H9 (cell line): ENCODE measurements at regions not wholly inside any gene's neighbourhood (a gene's known extent, or its start where the extent isn't known, plus 50 kb on each side); places are given as distances from the start of the nearest gene placed in this dataset.

Source experiments
- DNase-seq: peaks from one replicate; pipeline ENCODE4 v3.0.0-alpha.2; 2017
- H2AFZ ChIP-seq: one replicate; pipeline ENCODE4 v1.6.1; 2013; ENCODE audit warnings: mild to moderate bottlenecking, low read length, control low read depth, moderate library complexity
- H2AK5ac ChIP-seq: 2 replicates; pipeline ENCODE4 v1.6.1; 2013; ENCODE audit warnings: low read length, control low read depth, mixed read lengths; ENCODE audit not compliant: insufficient read length
- H2BK120ac ChIP-seq: one replicate; pipeline ENCODE4 v1.6.1; 2013; ENCODE audit warnings: low read depth, mild to moderate bottlenecking, low read length, control low read depth, inconsistent platforms; ENCODE audit not compliant: poor library complexity, severe bottlenecking
- H2BK12ac ChIP-seq: 2 replicates; pipeline ENCODE4 v1.6.1; 2013; ENCODE audit warnings: low read length, control low read depth, mixed read lengths, low read depth; ENCODE audit not compliant: insufficient read length
- H2BK15ac ChIP-seq: 2 replicates; pipeline ENCODE4 v1.6.1; 2013; ENCODE audit warnings: low read depth, low read length, control low read depth
- H2BK20ac ChIP-seq: one replicate; pipeline ENCODE4 v1.6.1; 2013; ENCODE audit warnings: low read depth, mild to moderate bottlenecking, low read length, control low read depth, inconsistent platforms; ENCODE audit not compliant: poor library complexity, severe bottlenecking
- H2BK5ac ChIP-seq: 2 replicates; pipeline ENCODE4 v1.6.1; 2013; ENCODE audit warnings: low read length, control low read depth, mixed read lengths; ENCODE audit not compliant: insufficient read length
- H3K14ac ChIP-seq: 2 replicates; pipeline ENCODE4 v1.6.1; 2013; ENCODE audit warnings: low read length, control low read depth; ENCODE audit not compliant: insufficient read depth
- H3K18ac ChIP-seq: 2 replicates; pipeline ENCODE4 v1.6.1; 2013; ENCODE audit warnings: low read depth, mild to moderate bottlenecking, mixed read lengths, low read length, control low read depth; ENCODE audit not compliant: insufficient read length
- H3K23ac ChIP-seq: 2 replicates; pipeline ENCODE4 v1.6.1; 2013; ENCODE audit warnings: low read length, control low read depth, mixed read lengths, low read depth; ENCODE audit not compliant: insufficient read length
- H3K23me2 ChIP-seq: 2 replicates; pipeline ENCODE4 v1.6.1; 2013; ENCODE audit warnings: low read depth, mild to moderate bottlenecking, mixed read lengths, low read length, control low read depth; ENCODE audit not compliant: insufficient read length, poor library complexity, severe bottlenecking
- H3K27ac ChIP-seq: 2 replicates; pipeline ENCODE4 v1.5.1; 2013; ENCODE audit warnings: low read length, control low read depth, mixed read lengths, low read depth; ENCODE audit not compliant: insufficient read length
- H3K27me3 ChIP-seq: 2 replicates; pipeline ENCODE4 v1.6.1; 2013; ENCODE audit warnings: low read length, control low read depth, inconsistent platforms; ENCODE audit not compliant: insufficient read depth
- H3K4ac ChIP-seq: 2 replicates; pipeline ENCODE4 v1.6.1; 2013; ENCODE audit warnings: low read depth, mild to moderate bottlenecking, control low read depth, inconsistent platforms, low read length, moderate library complexity
- H3K4me1 ChIP-seq: 2 replicates; pipeline ENCODE4 v1.6.1; 2013; ENCODE audit warnings: low read length, control low read depth, inconsistent platforms; ENCODE audit not compliant: insufficient read depth
- H3K4me2 ChIP-seq: 2 replicates; pipeline ENCODE4 v1.6.1; 2013; ENCODE audit warnings: low read length, control low read depth, mixed read lengths; ENCODE audit not compliant: insufficient read length, insufficient read depth
- H3K56ac ChIP-seq: 2 replicates; pipeline ENCODE4 v1.6.1; 2013; ENCODE audit warnings: low read depth, mild to moderate bottlenecking, mixed read lengths, low read length, control low read depth; ENCODE audit not compliant: insufficient read length
- H3K79me1 ChIP-seq: 2 replicates; pipeline ENCODE4 v1.6.1; 2013; ENCODE audit warnings: low read depth, mild to moderate bottlenecking, moderate library complexity, low read length, control low read depth, inconsistent platforms; ENCODE audit not compliant: insufficient read depth, poor library complexity, severe bottlenecking
- H3K79me2 ChIP-seq: 2 replicates; pipeline ENCODE4 v1.6.1; 2013; ENCODE audit warnings: low read length, control low read depth, inconsistent platforms; ENCODE audit not compliant: insufficient read depth
- H3K9ac ChIP-seq: 2 replicates; pipeline ENCODE4 v1.6.1; 2013; ENCODE audit warnings: low read length, control low read depth, mixed read lengths; ENCODE audit not compliant: insufficient read length; ENCODE audit errors: extremely low read depth
- H3K9me3 ChIP-seq: one replicate; pipeline ENCODE4 v1.6.1; 2013; ENCODE audit warnings: low read depth, low read length, inconsistent platforms; ENCODE audit not compliant: control insufficient read depth
- H3T11ph ChIP-seq: one replicate; pipeline ENCODE4 v1.6.1; 2013; ENCODE audit warnings: mild to moderate bottlenecking, low read length, control low read depth, inconsistent platforms
- H4K20me1 ChIP-seq: one replicate; pipeline ENCODE4 v1.6.1; 2013; ENCODE audit not compliant: control insufficient read depth, insufficient read length, insufficient read depth
- H4K5ac ChIP-seq: 2 replicates; pipeline ENCODE4 v1.6.1; 2013; ENCODE audit warnings: low read depth, mild to moderate bottlenecking, mixed read lengths, low read length, control low read depth; ENCODE audit not compliant: insufficient read length
- H4K8ac ChIP-seq: replicated peaks from 2 replicates; pipeline ENCODE4 v1.6.1; 2013; ENCODE audit warnings: low read length, control low read depth, mixed read lengths, low read depth; ENCODE audit not compliant: insufficient read length
- H4K91ac ChIP-seq: 2 replicates; pipeline ENCODE4 v1.6.1; 2013; ENCODE audit warnings: low read depth, mild to moderate bottlenecking, moderate library complexity, mixed read lengths, low read length, control low read depth; ENCODE audit not compliant: insufficient read length
- H3K27ac Mint-ChIP-seq, 3 experiments: 2 replicates in 2 of 3; 3 replicates in 1 of 3; pipeline ENCODE4 v1.8.0; 2020 to 2021; ENCODE audit warnings: mixed read lengths in 3 of 3, mild to moderate bottlenecking in 1 of 3, moderate library complexity in 1 of 3
- H3K27me3 Mint-ChIP-seq: 2 replicates; pipeline ENCODE4 v1.8.0; 2021; ENCODE audit warnings: low read depth, mild to moderate bottlenecking, moderate library complexity, mixed read lengths
- H3K36me3 Mint-ChIP-seq, 3 experiments: 2 replicates in 2 of 3; 3 replicates in 1 of 3; pipeline ENCODE4 v1.8.0; 2020 to 2021; ENCODE audit warnings: low read depth in 3 of 3, mixed read lengths in 3 of 3; ENCODE audit not compliant: insufficient read depth in 1 of 3
- H3K4me1 Mint-ChIP-seq, 2 experiments: 2 replicates each; pipeline ENCODE4 v1.8.0; 2020; ENCODE audit warnings: mixed read lengths in 2 of 2
- H3K4me3 Mint-ChIP-seq, 2 experiments: 2 replicates in 1 of 2; 3 replicates in 1 of 2; pipeline ENCODE4 v1.8.0; 2020 to 2021; ENCODE audit warnings: mild to moderate bottlenecking in 2 of 2, mixed read lengths in 2 of 2, moderate library complexity in 1 of 2
- H3K9me3 Mint-ChIP-seq, 2 experiments: 2 replicates in 1 of 2; 3 replicates in 1 of 2; pipeline ENCODE4 v1.8.0; 2020; ENCODE audit warnings: mild to moderate bottlenecking in 2 of 2, mixed read lengths in 2 of 2, moderate library complexity in 1 of 2
- CTCF ChIP-seq: fragments of 200-600 bp; sonication (generic); conservative IDR thresholded peaks from 3 replicates; pipeline ENCODE4 v1.8.0; 2021; ENCODE audit warnings: antibody characterized with exemption, mild to moderate bottlenecking
- WGBS: extraction: QIAGEN DNeasy Blood & Tissue Kit; methylation state at CpG from one replicate; pipeline ENCODE4 v1.1.7; 2013; ENCODE audit warnings: missing lambda C conversion rate, low lambda C conversion rate, mixed read lengths; ENCODE audit not compliant: insufficient read length; ENCODE audit errors: extremely low coverage; 5-methylcytosine and 5-hydroxymethylcytosine counted together

GRCh38 chr9:7407246-7407645 lies 392.3 kb downstream of the DMAC1 start:
- no peak overlapping the region for H3K18ac ChIP-seq
- no peak overlapping the region for H2BK20ac ChIP-seq
- no peaks in the 10 kb centered on the region for H4K20me1 ChIP-seq
- no peak overlapping the region for H4K5ac ChIP-seq
- H2AK5ac ChIP-seq, result no peak overlapping the region
- H3K23me2 ChIP-seq, result no peaks in the 10 kb centered on the region
- no peak overlapping the region for H3K4ac ChIP-seq
- H4K8ac ChIP-seq, result no peak overlapping the region
- DNase-seq, result no peak
- H2BK120ac ChIP-seq, result no peak overlapping the region
- no peaks in the 10 kb centered on the region for H3K27me3 ChIP-seq
- H3K9me3 ChIP-seq, result no peaks in the 10 kb centered on the region
- TF ChIP-seq CTCF, result no peak
- WGBS, result no CpG with 5 or more reads among the region's 3 CpGs
- no peak overlapping the region for H3K9ac ChIP-seq
- no peak overlapping the region for H3K4me2 ChIP-seq
- peaks cover 4% of the 10 kb centered on the region for H3K4me1 ChIP-seq
- Mint-ChIP-seq H3K27me3 (no peaks in the 10 kb centered on the region), H3K4me1 (peaks cover 13 to 16% of the 10 kb centered on the region in 2 experiments), H3K4me3 (no peak overlapping the region), H3K9me3 (peaks cover 0 to 8% of the 10 kb centered on the region in 2 experiments; a peak in 3 of 5 replicates), H3K27ac (no peak overlapping the region), H3K36me3 (peaks cover 0 to 5% (median 1%) of the 10 kb centered on the region in 3 experiments; a peak in 3 of 7 replicates)
- H3K27ac ChIP-seq, result no peak overlapping the region
- no peak overlapping the region for H3K56ac ChIP-seq
- H3K14ac ChIP-seq, result no peak overlapping the region
- no peak overlapping the region for H2BK12ac ChIP-seq
- H3K79me2 ChIP-seq, result no peaks in the 10 kb centered on the region
- no peak overlapping the region for H3T11ph ChIP-seq
- H2BK5ac ChIP-seq, result no peak overlapping the region
- no peaks in the 10 kb centered on the region for H3K79me1 ChIP-seq
- no peak overlapping the region for H2BK15ac ChIP-seq
- H4K91ac ChIP-seq, result no peak overlapping the region
- H2AFZ ChIP-seq, result no peak overlapping the region
- no peak overlapping the region for H3K23ac ChIP-seq
